Activated naive CD4-positive, alpha-beta T cell treated with anti-CD3 and anti-CD28 coated beads, Interleukin-2, amount 50 U/mL, for 16 hours (primary cell): ENCODE measurements at regions not wholly inside any gene's neighbourhood (a gene's known extent, or its start where the extent isn't known, plus 50 kb on each side); places are given as distances from the start of the nearest gene placed in this dataset.
A peak's percentile ranks its signal among the peaks of the same experiment; 100 is the strongest.

Experiments
- DNase-seq: peaks from one replicate; pipeline ENCODE4 v3.0.0-alpha.2; 2020

DNA sequence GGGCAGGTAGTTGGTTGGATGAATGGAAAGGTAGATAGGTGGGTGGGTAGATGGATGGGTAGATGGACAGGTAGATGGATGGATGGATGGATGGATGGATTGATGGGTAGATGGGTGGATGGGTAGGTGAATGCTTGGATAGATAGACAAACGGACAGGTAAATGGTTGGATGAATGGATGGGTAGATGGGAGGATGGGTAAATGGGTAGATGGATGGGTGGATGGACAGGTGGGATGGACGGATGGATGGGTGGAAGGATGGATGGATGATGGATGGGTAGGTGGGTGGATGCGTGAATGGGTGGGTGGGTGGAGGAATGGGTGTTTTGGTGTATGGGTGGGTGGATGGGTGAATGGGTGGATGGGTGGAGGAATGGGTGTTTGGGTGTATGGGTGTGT is 50.1 kb upstream of the ASAP2 start:
- DNase-seq = no peak

DNA sequence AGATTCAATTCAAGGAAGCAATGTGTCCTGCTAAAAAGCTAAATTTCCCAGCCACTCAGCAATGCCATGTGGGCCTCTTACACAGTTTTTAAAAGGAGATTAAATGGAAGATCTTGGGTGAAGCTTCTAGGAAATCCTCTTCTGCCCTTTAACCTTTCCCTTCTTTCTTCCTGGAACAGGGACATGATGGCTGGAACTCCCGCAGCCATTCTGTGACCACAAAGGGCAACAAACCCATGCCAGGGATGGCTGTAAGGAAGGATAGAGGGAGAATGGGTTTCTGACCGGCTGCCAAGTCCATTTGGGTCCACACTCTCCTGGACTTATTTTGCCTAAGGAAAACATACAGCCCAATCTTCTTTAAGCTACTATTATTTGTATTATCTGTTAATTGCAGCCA is 52.6 kb upstream of the ASAP2 start:
- DNase-seq = no peak

DNA sequence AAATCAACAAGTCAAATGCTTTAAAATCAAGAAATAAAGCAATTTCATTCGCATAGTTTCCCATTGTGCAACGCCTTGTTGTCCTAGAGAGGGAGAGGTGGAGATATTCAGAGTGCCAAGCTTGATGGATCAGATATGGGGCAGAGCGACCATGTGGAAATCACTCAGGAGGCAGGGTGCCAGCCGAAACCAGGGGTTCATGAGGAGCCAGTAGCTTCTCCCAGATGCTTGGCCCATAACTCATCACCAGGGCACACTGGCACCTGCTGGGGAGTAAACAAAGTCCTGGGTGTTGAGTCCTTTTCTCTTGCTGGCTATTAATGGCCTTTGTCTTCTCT is 53.0 kb upstream of the ASAP2 start:
- DNase-seq = no peak

DNA sequence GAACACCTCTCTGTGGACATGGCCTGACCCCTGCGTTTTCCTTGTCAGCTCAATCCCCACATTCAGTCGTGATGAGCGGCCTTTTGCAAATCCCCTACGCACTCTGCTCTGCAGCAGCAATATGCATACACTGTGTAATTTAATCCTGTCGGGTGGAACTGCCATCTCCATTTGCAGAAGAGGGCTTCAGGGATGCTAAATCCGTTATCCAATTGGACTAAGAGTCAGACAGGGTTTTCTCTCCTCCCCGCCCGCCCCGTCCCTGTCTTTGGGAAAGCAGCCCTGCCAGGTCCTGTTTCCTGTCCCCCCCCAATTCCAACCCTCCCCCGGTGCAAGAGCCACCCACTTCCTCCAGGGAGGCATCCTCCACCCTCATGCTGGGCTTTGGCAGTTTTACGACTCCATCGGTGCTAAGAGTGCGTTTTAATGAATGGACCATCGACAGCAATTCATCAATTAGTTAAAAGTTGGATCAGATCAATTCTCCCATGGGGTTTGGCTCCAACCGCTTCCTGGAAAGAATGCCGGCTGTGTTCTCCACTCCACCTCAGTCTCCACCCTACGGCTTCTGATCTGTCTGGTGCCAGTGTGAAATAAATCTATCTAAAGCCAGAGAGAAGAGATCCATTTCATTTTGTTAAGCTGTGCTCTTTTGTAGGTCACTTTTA is 53.5 kb upstream of the ASAP2 start:
- no peak for DNase-seq

DNA sequence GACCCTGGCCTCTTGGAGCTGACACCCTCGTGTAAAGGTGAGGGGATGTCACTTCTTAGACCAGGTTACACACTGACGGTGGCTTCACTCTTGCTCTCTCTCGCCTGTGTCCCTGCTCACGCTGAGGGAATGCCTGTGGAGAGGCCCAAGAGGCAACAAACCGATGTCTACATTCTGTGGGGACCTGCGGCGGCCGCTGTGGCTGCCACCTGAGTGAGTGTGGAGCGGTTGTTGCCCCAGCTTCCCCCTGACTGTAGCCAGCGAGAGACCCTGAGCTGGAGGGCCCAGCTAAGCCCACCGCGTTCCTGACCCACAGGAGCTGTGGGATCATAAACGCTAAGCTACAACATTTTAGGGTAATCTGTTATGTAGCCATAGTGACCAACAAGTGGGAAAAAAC is 55.7 kb upstream of the ASAP2 start:
- no peak for DNase-seq

DNA sequence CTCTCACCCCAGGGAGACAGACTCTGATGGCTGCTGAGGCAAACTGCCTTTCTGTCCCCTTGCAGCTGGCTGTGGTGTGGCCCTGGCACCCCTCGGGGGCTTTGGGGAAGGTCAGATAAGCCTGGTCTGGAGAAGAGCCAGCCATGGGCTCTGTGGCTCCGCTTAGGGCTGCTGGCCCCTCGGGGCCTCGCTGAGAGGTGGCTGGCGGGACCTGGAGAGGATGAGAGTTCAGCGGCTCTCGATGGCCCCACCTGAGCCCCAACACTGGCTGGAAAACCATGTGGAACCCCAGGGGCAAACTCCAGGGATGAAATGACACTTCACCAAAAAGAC is 56.1 kb upstream of the ASAP2 start:
- DNase-seq = no peak

DNA sequence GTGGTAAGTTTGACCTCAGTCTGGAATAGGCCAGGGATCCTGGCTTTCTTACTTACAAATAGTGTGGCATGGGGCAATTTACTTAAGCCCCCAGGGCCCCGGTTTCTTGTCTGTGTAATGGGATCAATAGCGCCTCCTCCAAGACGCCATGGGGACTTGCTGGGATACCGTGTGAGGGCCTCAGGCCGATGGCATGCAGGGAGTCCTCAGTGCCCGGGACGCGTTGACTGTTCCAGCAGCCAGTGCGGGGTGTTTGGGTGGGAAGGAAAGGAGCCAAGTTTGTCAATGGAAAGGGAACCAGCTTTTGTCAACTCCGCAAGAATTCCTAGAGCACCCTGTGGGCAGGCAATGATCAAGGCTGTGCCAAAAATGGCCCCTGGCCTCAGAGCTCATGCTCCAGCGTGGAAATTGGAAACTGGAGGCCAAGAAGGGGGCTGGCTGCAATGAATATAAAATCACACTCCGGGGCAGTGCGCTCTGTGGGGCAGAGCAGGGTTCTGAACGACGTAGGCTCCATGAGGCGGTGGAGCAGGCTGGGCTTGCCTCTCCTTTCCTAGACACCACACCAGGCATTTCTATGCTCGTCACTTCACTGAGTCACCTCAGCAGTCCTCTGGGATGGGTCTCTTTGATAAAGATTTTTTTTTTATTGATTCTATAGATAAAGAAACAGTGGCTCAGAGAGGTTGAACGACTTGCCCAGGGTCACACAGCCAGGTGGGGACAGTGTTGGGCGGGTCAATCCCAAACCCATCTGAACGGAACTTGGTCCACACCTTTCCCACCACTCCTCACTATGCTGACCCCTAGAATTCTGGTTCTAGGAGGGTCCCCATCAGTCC is 56.7 kb upstream of the ASAP2 start:
- DNase-seq = no peak

DNA sequence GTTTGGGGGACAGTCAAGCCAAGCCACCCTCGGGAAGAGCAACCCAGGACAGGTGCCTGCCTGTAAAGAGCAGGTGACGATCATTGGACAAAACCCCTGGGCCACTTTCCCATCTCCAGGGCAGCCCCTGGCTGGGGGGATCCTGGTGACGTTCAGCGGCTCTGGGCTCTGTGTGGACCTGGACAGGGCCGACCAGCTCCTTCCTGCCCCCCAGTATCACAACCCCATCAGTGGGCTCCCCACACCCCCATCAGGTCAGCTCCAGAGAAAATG is 57.3 kb upstream of the ASAP2 start:
- DNase-seq = no peak

DNA sequence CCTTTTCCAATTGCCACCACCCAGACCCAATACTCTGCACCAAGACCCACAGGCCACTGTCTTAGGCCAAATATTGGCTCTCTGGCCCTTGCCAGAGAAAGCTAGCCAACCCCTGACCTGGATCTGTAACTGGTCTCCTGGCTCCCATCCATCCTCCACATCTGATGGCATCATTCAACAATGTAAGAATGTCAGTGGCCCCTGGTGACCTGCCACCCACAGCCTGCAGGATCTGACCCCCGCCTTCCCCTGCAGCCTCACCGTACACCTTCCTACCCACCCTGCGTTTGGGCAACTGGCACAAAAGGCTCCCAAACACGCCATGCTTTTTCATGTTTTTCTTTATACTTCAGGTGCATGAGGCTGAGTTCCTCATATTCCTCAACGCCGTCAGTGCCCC is 60.0 kb upstream of the ASAP2 start:
- DNase-seq = no peak

DNA sequence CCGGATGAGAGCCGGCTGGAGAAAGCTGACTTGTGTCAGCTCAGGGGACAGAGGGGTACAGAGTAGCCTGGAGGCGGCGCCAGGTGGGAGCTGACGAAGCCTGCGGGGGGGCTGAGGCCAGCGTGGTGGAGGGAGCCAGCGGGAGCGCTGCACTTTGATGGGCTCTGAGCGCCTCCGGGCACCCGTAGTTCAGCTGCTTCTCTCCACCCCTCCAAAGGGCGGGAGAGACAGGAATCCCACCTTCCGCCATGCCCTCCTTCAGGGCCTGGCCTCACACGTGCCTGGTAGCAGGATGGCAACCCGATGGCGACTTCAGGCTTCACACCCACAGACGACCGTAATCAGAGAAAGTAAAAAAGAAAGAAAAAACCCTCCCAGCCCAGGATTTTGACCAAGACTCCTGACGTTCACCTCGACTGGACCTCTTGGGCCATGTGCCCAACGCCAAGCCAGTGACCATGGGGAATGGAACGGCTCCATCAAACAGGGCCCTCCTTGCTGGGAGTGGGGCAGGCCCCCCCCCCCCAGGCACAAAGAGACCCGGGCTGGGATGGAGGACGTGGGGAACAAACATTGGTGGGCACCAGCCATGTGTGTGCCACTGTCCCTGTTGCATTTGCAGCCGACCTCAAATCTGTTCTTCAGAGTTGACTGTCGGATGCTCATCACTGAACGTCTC is 60.7 kb upstream of the ASAP2 start:
- DNase-seq = no peak

DNA sequence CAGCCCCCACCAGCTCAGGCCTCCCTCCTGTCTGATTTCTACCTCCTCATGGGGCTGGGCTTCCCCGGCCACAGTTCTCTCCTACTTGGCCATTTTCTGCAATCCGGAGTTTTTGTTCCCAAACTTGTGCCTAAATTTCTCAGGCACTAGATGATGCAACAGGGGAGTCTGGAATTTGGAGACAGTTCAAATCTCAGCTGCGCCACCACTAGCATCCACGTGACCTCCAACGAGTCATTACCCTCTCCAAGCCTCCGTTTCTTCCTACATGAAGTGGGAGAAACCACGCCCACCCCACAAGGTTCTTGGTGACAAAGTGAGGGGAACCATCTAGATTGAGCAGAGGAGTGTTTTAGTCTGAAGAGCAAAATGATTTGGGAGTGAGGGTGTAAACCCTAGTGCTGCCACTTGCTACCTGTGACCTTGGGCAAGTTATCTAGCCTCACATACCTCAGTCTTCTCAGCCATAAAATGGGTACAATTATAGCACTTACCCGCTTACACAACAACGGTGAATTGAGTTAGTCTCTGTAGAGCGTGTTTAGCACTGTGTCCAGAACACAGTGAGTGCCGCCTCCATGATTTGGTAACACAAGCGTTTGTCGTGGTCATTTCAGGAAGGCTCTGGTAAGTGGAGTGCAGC is 61.4 kb upstream of the ASAP2 start:
- no peak for DNase-seq

DNA sequence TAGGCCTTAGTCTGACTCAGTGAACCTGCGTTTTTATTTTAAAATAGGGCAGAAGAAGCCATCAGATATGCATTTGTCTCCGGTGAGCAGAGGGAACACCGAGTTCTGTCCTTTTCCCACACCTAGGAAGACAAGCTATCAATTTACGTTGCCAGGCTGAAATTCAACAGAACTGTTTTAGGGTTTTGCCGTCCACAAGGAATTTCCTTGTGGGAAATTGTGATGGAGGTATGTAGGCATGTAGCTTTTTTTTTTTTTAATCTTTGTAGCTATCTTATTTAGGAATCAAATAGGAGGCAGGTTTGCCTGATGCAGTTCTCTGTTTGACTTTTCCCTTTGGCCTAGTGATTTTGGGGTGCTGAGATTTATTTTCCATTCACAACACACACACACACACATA is 62.0 kb upstream of the ASAP2 start:
- no peak for DNase-seq

DNA sequence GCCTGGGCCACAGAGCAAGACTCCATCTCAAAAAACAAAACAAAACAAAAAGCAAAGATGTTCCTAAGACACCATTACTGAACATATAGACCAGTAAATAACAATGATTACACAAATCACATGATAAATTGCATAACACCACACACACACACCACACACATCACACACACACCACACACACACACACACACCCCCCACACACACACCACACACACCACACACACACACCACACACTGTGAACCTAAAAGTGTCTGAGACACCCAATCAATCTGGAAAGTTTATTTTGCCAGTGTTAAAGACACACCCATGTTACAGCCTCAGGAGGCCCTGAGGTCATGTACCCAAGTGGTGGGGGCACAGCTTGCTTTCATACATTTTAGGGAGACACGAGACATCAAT is 62.6 kb upstream of the ASAP2 start:
- no peak for DNase-seq

DNA sequence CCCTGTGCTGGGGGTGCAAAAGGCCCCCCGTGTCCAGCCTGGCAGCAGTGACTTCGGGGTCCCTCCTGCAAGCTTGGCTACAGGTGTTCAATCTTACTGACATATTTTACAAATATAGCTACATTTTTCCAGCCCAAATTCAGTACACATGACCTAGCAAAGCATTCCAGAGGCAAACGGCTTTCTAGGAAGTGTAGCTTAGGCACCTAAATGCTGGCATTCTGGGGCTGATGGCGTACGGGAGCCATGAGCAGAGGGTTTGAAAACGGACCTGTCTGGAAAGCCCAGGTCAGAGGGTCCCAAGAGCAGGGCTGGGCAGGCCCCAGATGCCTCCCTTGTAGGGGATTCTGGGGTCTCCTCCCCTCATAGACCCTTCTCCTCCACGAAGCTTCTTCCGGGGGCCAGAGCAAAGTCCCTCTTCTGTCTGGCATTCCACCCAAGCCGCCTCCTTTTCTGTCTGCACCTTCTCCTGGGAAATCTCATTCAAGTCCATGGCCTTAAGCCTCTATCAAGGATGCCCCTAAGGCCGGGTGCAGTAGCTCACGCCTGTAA is 63.3 kb upstream of the ASAP2 start:
- no peak for DNase-seq

DNA sequence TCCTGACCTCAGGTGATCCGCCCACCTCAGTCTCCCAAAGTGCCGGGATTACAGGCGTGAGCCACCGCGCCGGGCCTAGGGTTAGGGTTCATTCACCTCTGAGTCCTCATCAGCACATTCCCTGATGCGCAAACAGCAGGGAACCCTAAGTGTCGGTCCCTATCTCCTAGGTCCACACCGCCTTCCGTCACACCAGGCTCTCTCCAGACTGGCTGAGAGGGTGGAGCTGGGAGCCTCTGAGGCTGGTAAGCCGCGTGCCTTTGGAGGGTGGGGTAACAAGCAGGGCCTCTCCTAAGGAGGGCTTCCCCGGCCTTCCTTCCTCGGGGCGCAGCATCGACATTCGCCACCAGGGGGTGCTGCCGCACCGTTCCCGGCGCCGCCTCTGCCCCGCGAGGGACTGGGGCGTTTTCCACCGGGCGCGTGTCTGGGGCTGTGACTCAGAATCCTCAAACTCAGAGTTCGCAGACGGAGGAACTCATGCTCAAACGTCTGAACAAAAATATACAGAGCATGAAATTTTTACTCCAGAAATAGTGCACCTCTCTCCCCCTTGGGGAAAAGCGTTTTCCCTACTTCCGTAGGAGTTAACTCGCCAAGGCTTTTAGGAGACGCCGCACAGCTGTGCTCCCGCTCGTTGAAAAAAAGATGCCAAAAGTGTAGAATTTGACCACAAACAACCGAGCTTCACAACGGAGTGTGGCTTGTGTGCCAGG is 63.9 kb upstream of the ASAP2 start:
- DNase-seq = peak; percentile 84

DNA sequence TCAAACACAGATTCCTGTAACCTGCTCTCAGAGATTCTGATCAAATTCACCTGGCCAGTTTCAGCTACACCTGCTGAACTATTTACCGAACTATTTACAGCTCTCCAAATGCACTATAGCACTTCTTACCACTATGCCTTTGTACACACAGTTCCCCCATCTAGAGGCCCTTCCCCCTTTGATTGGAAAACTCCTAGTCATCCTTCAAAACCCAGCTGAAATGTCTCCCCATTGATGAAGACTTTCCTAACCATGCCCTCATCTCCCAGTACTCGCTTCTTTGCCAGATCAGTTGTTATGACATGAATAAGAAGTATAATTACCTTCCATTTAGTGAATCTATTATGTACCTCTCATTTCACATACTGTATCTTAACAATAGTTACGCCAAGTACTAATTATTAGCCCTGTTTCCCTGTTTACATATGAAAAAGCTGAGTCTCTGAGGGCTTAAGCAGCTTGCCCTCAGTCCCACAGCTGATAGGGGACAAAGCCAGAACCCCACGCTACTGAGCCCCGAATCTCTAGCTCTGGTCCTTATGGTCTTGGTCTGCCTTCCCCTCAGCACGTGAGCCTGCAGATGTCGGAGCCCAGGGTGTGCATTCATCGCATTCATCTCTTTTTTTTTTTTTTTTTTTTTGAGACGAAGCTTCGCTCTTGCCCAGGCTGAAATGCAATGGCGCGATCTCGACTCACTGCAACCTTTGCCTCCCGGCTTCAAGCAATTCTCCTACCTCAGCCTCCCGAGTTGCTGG is 64.7 kb upstream of the ASAP2 start:
- DNase-seq = no peak

DNA sequence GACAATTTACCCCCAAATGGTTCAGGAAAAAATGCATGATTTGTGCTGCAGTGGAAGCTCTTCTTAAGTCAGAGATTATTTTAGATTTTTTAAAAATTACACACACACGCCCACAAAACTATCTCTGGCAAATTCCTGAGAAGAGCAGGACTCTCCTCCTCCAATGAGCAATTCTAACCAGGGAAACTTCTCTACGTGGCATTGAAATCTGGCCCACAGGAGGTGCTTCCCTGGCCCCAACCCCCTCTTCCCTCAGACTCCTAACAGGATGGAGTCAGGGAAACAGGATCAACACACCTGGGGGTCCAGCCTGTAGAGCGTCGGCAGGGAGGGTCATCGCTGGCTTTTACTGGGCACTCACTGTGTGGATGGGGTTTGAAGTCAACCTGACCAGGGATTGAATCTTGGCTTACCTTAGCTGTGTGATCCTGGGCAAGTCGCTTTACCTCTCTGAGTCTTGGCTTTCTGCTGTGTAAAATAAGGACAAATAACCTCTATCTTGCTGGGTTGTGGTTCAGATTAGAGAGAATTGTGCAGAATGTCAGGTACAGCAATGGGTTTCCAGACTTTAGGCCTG is 65.4 kb upstream of the ASAP2 start:
- DNase-seq = no peak

DNA sequence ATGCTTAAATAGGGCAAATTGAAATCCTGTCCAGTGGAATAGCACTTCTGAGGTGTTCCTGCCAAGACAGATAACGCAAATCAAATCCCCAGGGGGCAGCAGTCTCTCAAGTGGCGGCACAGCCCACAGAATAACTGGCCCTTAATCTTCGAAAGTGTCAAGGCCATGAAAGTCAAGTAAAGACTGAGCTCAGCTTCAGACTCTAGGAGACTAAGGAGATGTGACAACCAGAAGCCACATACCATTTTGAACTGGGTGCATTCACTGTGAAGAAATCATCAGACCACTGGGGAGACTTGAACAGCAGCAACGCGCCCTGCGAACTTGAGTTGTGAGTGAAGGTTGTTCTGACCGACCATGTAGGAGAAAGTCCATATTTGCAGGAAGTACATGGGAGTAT is 66.0 kb upstream of the ASAP2 start:
- no peak for DNase-seq

DNA sequence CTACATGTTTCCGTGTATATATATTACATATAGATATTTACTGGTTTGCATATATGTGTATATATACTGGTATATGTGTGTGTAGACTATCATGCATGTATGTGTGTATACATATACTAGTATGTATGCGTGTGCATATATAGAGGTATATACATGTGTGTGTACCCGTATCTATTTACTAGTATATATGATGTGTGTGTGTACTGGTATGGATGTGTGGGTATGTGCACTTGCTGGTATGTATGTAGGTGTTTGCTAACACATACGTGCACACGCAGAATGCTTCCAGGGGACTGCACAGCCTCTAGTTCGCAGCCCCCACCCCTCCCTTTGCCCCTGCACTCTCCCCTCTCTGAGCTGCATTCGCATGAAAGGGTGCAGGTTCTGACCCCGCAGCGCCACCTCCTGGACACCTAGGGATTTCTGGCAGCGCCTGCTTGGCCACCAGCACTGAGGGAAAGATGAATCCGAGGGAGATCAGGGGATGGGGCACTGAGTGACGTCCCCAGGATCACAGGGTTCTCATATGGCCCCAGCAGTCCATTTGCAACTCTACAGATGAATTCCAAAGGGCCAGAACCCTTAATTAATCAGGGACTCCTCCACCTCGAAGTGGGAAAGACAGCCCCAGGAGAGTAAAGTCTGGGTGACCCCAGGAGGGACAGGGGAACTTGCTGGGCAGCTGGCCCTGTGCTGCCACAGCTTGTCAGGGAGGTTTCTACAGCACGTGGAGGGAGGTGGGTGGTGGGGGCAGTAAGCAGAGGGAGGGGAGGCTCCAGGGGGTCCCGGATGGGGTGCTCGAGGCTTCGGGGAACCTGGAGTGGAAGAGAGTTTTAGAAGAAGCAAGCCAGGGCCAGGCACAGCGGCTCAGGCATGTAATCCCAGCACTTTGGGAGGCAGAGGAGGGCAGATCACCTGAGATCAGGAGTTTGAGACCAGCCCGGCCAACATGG is 66.8 kb upstream of the ASAP2 start:
- peak; percentile 61 for DNase-seq

DNA sequence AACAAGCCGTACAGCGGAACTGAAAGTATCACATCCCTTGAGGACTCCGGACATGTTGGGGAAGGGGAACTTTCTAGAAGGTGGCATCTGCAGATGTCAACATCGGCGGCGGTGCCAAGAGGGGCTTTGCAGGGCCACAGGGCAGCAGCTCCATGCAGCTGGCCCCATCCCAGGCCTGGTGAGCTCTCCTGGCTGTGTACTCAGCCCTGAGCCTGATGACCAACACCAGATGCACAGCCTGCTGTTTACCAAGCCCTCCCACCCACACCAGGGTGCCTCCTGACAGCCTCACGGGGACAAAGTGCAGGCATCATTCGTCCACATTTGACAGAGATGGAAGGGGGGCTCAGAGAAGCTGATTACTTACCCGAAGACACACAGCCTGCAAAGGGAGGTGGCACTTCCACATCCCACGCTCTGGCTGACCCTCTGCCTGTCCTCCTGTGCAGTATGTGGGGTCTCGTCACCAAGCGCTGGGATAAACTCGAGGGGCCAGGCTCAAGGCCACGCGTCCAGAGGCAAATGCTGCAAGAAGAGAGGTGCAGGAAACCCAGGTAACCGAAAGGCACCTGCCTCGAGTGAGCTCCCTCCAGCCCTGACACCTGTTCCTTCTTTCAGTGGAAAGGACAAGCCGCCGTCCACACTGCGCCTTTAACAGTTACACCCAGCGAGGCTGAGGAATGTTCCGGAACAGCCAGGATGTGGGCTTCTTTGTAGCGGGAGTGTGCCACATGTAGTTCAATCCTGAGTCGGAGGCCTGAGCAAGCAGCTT is 69.0 kb upstream of the ASAP2 start:
- no peak for DNase-seq
